OCI-LY7 (cell line): ENCODE measurements at regions not wholly inside any gene's neighbourhood (a gene's known extent, or its start where the extent isn't known, plus 50 kb on each side); places are given as distances from the start of the nearest gene placed in this dataset.

Experiments used
- BruUV-seq: library from RNA; stranded (reverse); fragments of 400-500 nt; replicated peaks from 2 replicates; lab custom pipeline; 2021; lab: Mats Ljungman, UMichigan
- CTCF ChIA-PET: fragments of 300-600 bp; sonication (Branson Sonifier 250); formaldehyde crosslinking; loops from one replicate; lab custom pipeline; 2022; ENCODE audit warnings: antibody characterized with exemption; ENCODE audit not compliant: unreplicated experiment; lab: Charles Lee
- POLR2A ChIA-PET: fragments of 300-600 bp; sonication (Branson Sonifier 250); formaldehyde crosslinking; loops from one replicate; lab custom pipeline; 2022; ENCODE audit warnings: antibody characterized with exemption; lab: Charles Lee
- DNase-seq: peaks from one replicate; pipeline ENCODE4 v3.0.0-alpha.2; 2015; ENCODE audit warnings: low spot score
- H2AFZ ChIP-seq: fragments of 200-600 bp; sonication (generic), shearing (Covaris generic); 2 replicates; pipeline ENCODE4 v1.6.1; 2014; ENCODE audit warnings: mild to moderate bottlenecking, antibody characterized with exemption, low read length, moderate library complexity
- H3K27ac ChIP-seq: fragments of 200-600 bp; sonication (generic); 2 replicates; pipeline ENCODE4 v1.5.1; 2014; ENCODE audit warnings: mixed run types, low read depth, mild to moderate bottlenecking, moderate library complexity, low read length, inconsistent platforms; ENCODE audit not compliant: poor library complexity, severe bottlenecking
- H3K36me3 ChIP-seq: fragments of 200-600 bp; sonication (generic); 2 replicates; pipeline ENCODE4 v1.6.1; 2014; ENCODE audit warnings: mild to moderate bottlenecking, antibody characterized with exemption, low read length, moderate library complexity, mixed read lengths; ENCODE audit not compliant: insufficient read depth
- H3K4me1 ChIP-seq: fragments of 200-600 bp; sonication (generic); 2 replicates; pipeline ENCODE4 v1.5.1; 2014; ENCODE audit warnings: mild to moderate bottlenecking, low read length; ENCODE audit not compliant: insufficient read depth, poor library complexity, severe bottlenecking
- H3K4me2 ChIP-seq: fragments of 200-600 bp; sonication (generic); 2 replicates; pipeline ENCODE4 v1.6.1; 2014; ENCODE audit warnings: mild to moderate bottlenecking, low read length
- H3K4me3 ChIP-seq: fragments of 200-600 bp; sonication (generic); 2 replicates; pipeline ENCODE4 v1.5.1; 2014; ENCODE audit warnings: mild to moderate bottlenecking, low read depth, low read length; ENCODE audit not compliant: poor library complexity, severe bottlenecking
- H3K79me2 ChIP-seq: fragments of 200-600 bp; sonication (generic); 2 replicates; pipeline ENCODE4 v1.6.1; 2016; ENCODE audit warnings: low read depth, mild to moderate bottlenecking, low read length, moderate library complexity, mixed read lengths; ENCODE audit not compliant: insufficient read depth
- H3K9me2 ChIP-seq: fragments of 200-600 bp; sonication (generic); 2 replicates; pipeline ENCODE4 v1.6.1; 2016; ENCODE audit warnings: mild to moderate bottlenecking, low read length, mixed read lengths; ENCODE audit not compliant: insufficient read depth
- H3K9me3 ChIP-seq: fragments of 200-600 bp; sonication (generic); 2 replicates; pipeline ENCODE4 v1.6.1; 2014; ENCODE audit warnings: mild to moderate bottlenecking, mixed run types, low read length, mixed read lengths
- H4K20me1 ChIP-seq: fragments of 200-600 bp; sonication (generic); 2 replicates; pipeline ENCODE4 v1.6.1; 2014; ENCODE audit warnings: mild to moderate bottlenecking, antibody characterized with exemption, low read length, moderate library complexity, mixed read lengths; ENCODE audit not compliant: insufficient read depth
- EZH2phosphoT487 ChIP-seq: fragments of 200-600 bp; sonication (generic); IDR thresholded peaks from 2 replicates; pipeline ENCODE4 v1.6.1; 2018; ENCODE audit warnings: low read depth, borderline replicate concordance, mild to moderate bottlenecking, mixed run types, antibody characterized with exemption, low read length, moderate library complexity, mixed read lengths
- intact Hi-C: fragments of 100-400 bp; cut with micrococcal nuclease; formaldehyde crosslinking; loops from one replicate; pipeline ENCODE4 v1.10.0; 2022; ENCODE audit not compliant: unreplicated experiment
- TF ChIP-seq, protein P1 (sequence below): fragments of 200-600 bp; sonication (generic); conservative IDR thresholded peaks from 2 replicates; pipeline ENCODE4 v1.5.1; 2014; ENCODE audit warnings: mild to moderate bottlenecking, antibody characterized with exemption, low read length, moderate library complexity, mixed read lengths

DNA sequence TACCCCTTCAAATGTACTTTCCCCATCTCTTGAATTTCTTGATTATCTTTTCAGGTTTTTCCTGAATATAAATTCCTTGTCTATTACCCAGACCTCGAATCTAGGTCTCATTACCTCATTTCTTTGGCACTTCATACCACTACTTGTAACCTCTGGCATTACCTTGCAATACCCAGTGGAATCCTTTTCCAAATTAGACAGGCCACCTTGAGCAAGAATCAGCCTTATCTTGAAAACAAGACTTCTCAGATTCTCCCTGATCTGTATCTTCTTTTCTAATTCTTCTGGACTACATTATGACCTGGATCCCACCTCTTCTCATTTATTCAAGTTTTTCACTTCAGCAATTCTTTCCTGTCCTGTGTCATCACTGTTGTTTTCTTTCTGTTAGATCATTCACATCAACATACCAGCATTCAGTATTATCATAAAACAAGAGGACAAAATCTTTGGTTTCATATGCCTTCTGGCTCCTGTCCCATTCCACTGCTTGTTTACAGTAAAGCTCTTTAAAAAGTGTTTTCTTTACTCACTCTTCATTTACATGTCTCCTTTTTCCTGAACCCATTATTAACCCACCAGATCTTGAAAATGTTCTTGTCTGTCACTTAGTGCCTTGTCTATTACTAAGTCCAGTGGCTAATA is 275.6 kb upstream of the HS3ST1 start:
- H3K9me2 ChIP-seq: no peaks in the 10 kb centered on the region
- no peaks in the 10 kb centered on the region for H4K20me1 ChIP-seq
- intact Hi-C loops: no loop called here
- no peaks in the 10 kb centered on the region for H3K79me2 ChIP-seq
- H3K36me3 ChIP-seq: no peaks in the 10 kb centered on the region
- POLR2A ChIA-PET: no interaction called here
- H3K4me3 ChIP-seq: no peak overlapping the region
- TF ChIP-seq, protein P1, sequence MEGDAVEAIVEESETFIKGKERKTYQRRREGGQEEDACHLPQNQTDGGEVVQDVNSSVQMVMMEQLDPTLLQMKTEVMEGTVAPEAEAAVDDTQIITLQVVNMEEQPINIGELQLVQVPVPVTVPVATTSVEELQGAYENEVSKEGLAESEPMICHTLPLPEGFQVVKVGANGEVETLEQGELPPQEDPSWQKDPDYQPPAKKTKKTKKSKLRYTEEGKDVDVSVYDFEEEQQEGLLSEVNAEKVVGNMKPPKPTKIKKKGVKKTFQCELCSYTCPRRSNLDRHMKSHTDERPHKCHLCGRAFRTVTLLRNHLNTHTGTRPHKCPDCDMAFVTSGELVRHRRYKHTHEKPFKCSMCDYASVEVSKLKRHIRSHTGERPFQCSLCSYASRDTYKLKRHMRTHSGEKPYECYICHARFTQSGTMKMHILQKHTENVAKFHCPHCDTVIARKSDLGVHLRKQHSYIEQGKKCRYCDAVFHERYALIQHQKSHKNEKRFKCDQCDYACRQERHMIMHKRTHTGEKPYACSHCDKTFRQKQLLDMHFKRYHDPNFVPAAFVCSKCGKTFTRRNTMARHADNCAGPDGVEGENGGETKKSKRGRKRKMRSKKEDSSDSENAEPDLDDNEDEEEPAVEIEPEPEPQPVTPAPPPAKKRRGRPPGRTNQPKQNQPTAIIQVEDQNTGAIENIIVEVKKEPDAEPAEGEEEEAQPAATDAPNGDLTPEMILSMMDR: no peak
- no peak for TF ChIP-seq EZH2phosphoT487
- no peak overlapping the region for H3K27ac ChIP-seq
- no peaks in the 10 kb centered on the region for H3K9me3 ChIP-seq
- H3K4me2 ChIP-seq: no peak overlapping the region
- no peak for DNase-seq
- no peak overlapping the region for H2AFZ ChIP-seq
- no peaks in the 10 kb centered on the region for H3K4me1 ChIP-seq
- CTCF ChIA-PET: no interaction called here
- BruUV-seq: no TSS peak

DNA sequence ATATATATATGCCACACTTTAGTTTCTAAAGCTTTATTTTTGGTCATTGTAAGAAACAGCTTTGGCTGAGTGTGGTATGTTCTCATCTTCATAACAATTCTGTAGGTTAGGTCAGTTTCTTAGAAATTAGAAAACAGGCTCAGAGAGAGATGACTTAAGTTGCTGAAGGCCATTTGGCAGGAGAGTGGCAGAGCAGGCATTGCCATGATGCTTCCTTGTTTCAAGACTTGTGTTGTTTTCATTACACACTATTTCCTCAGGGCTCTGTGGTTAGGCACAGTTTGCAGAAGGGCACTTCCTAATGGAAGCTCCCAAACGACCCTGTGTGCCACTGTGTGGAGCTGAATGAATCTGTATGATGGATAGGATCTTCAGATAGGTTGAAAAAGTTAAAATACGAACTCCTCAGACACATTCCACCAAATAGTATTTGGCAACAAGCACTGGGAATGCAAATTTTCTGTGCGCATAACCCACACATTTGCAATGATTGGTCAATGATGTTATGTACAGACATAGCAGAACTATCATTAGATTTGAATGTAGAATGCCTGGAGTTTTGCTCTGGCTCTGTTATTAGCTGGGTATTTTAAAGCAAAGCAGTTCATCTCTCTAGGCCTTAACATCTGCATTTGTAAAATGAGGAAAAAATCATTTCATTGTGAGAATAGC is 274.3 kb upstream of the HS3ST1 start:
- H3K9me2 ChIP-seq: no peaks in the 10 kb centered on the region
- DNase-seq: no peak
- H3K4me3 ChIP-seq: no peak overlapping the region
- no peaks in the 10 kb centered on the region for H3K79me2 ChIP-seq
- H3K4me1 ChIP-seq: no peaks in the 10 kb centered on the region
- no peaks in the 10 kb centered on the region for H4K20me1 ChIP-seq
- no peak overlapping the region for H3K27ac ChIP-seq
- H2AFZ ChIP-seq: no peak overlapping the region
- BruUV-seq: no TSS peak
- TF ChIP-seq, protein P1: no peak
- no peak for TF ChIP-seq EZH2phosphoT487
- no peaks in the 10 kb centered on the region for H3K36me3 ChIP-seq
- no peaks in the 10 kb centered on the region for H3K9me3 ChIP-seq
- H3K4me2 ChIP-seq: no peak overlapping the region
- ChIA-PET POLR2A (interaction anchor here (0.6 kb wide), 1 partner anchor 33 kb away, joined by 3 read pairs; no protein-coding TSS in a partner anchor), CTCF (no interaction called here)
- intact Hi-C loops: no loop called here
